OCI-LY7 (cell line): ENCODE measurements at regions not wholly inside any gene's neighbourhood (a gene's known extent, or its start where the extent isn't known, plus 50 kb on each side); places are given as distances from the start of the nearest gene placed in this dataset.

Experiments
- CTCF ChIP-seq: fragments of 200-600 bp; sonication (generic); conservative IDR thresholded peaks from 2 replicates; pipeline ENCODE4 v1.5.1; 2014; ENCODE audit warnings: mild to moderate bottlenecking, antibody characterized with exemption, low read length, moderate library complexity, mixed read lengths
- EZH2phosphoT487 ChIP-seq: fragments of 200-600 bp; sonication (generic); IDR thresholded peaks from 2 replicates; pipeline ENCODE4 v1.6.1; 2018; ENCODE audit warnings: low read depth, borderline replicate concordance, mild to moderate bottlenecking, mixed run types, antibody characterized with exemption, low read length, moderate library complexity, mixed read lengths

- TF ChIP-seq CTCF (no peak), EZH2phosphoT487 (no peak)
Measured at GRCh38 chr14:25375639-25376038, 325.7 kb upstream of the STXBP6 start.
